HepG2 (cell line): ENCODE measurements at regions not wholly inside any gene's neighbourhood (a gene's known extent, or its start where the extent isn't known, plus 50 kb on each side); places are given as distances from the start of the nearest gene placed in this dataset.
"Not testable (repeated sequence)": the region's sequence is repeated elsewhere in the genome, so short reads cannot be mapped to it uniquely, and the experiment has no call there.

ENCODE experiments used
- ATAC-seq: fragments of 200-7000 bp; cut with Tn5 transposase; 3 replicates; pipeline ENCODE4 v1.9.1; 2020; ENCODE audit warnings: mild to moderate bottlenecking, moderate library complexity
- BruUV-seq: library from RNA; stranded (reverse); fragments of 400-500 nt; replicated peaks from 2 replicates; lab custom pipeline; 2021; lab: Mats Ljungman, UMichigan
- CTCF ChIA-PET: fragments of 300-600 bp; formaldehyde crosslinking; extraction: SDS; loops from one replicate; lab custom pipeline; 2021; ENCODE audit warnings: low total read pairs, inconsistent platforms, low intra/inter-chr PET ratio; lab: Yijun Ruan, JAX
- POLR2A ChIA-PET: fragments of 350-600 bp; sonication (Branson Sonifier 250); formaldehyde crosslinking; loops from one replicate; lab custom pipeline; 2020; ENCODE audit warnings: antibody characterized with exemption, inconsistent platforms; lab: Yijun Ruan, JAX
- DNase-seq: peaks from one replicate; pipeline ENCODE4 v3.0.0-alpha.2; 2015; ENCODE audit warnings: low spot score
- FAIRE-seq: peaks from 3 replicates; lab custom pipeline; 2011; peaks lifted over from hg19 to GRCh38; lab: Jason Lieb, UNC
- H2AFZ ChIP-seq: one replicate; pipeline ENCODE4 v1.6.1; 2011; ENCODE audit warnings: low read length, inconsistent platforms
- H3K27ac ChIP-seq: fragments of 300-600 bp; 3 replicates; pipeline ENCODE4 v1.8.0; 2011; ENCODE audit warnings: mixed run types, mild to moderate bottlenecking, mixed read lengths, low read length, inconsistent platforms; ENCODE audit not compliant: insufficient read depth; ENCODE audit errors: extremely low read length
- H3K27me3 ChIP-seq, 2 experiments: fragments of 200-600 bp in 1 of 2; 2 replicates in 1 of 2; 3 replicates in 1 of 2; pipeline versions ENCODE4 v1.6.0 to v1.8.0; 2011; ENCODE audit warnings: low read length in 2 of 2, mild to moderate bottlenecking in 2 of 2, moderate library complexity in 2 of 2, inconsistent platforms in 1 of 2; ENCODE audit not compliant: insufficient read depth in 2 of 2, control insufficient read depth in 1 of 2
- H3K36me3 ChIP-seq, 2 experiments: fragments of 200-600 bp in 1 of 2; replicated peaks in 1 of 2; 2 replicates in 1 of 2; 3 replicates in 1 of 2; pipeline versions ENCODE4 v1.5.1 to v1.8.0; 2011; ENCODE audit warnings: low read length in 2 of 2, inconsistent platforms in 1 of 2; ENCODE audit not compliant: insufficient read depth in 2 of 2, control insufficient read depth in 1 of 2
- H3K4me1 ChIP-seq: 2 replicates; pipeline ENCODE4 v1.5.1; 2012; ENCODE audit warnings: low read length, inconsistent platforms; ENCODE audit not compliant: insufficient read depth
- H3K4me2 ChIP-seq: 2 replicates; pipeline ENCODE4 v1.6.0; 2011; ENCODE audit warnings: low read depth, low read length, inconsistent platforms
- H3K4me3 ChIP-seq, 3 experiments: fragments of 200-600 bp in 1 of 3; sonication (generic), shearing (Covaris generic) in 1 of 3; replicated peaks in 1 of 3; 2 replicates each; pipeline ENCODE4 v1.5.1; 2011 to 2016; ENCODE audit warnings: low read length in 3 of 3, inconsistent platforms in 2 of 3, low read depth in 2 of 3, mild to moderate bottlenecking in 2 of 3, control low read depth in 1 of 3, mixed read lengths in 1 of 3; ENCODE audit not compliant: insufficient read depth in 1 of 3
- H3K79me2 ChIP-seq: one replicate; pipeline ENCODE4 v1.6.1; 2011; ENCODE audit warnings: low read length, inconsistent platforms; ENCODE audit not compliant: insufficient read depth
- H3K9ac ChIP-seq: 2 replicates; pipeline ENCODE4 v1.6.0; 2011; ENCODE audit warnings: mild to moderate bottlenecking, low read depth, low read length, inconsistent platforms; ENCODE audit not compliant: insufficient read depth
- H3K9me3 ChIP-seq: 2 replicates; pipeline ENCODE4 v1.5.1; 2012; ENCODE audit warnings: mild to moderate bottlenecking, low read length
- H4K20me1 ChIP-seq: 2 replicates; pipeline ENCODE4 v1.6.0; 2011; ENCODE audit warnings: inconsistent platforms, mild to moderate bottlenecking, low read length, moderate library complexity; ENCODE audit not compliant: insufficient read depth
- ARID2 ChIP-seq: sonication (generic); formaldehyde crosslinking; IDR thresholded peaks from 2 replicates; pipeline ENCODE4 v1.8.1; 2022; ENCODE audit warnings: mild to moderate bottlenecking, missing genetic modification reagents, borderline replicate concordance
- CTCF ChIP-seq: sonication (generic); formaldehyde crosslinking; IDR thresholded peaks from 2 replicates; pipeline ENCODE4 v1.5.0; 2020; ENCODE audit warnings: mild to moderate bottlenecking, missing genetic modification reagents, moderate library complexity
- FOXK1 ChIP-seq: sonication (generic); formaldehyde crosslinking; IDR thresholded peaks from 2 replicates; pipeline ENCODE4 v1.4.0; 2020; ENCODE audit warnings: low read depth, missing genetic modification reagents, borderline replicate concordance
- POLR2G ChIP-seq: fragments of 200-400 bp; formaldehyde crosslinking; IDR thresholded peaks from 2 replicates; pipeline ENCODE4 v1.6.1; 2018; ENCODE audit warnings: mild to moderate bottlenecking, low read depth, low read length, moderate library complexity
- SSRP1 ChIP-seq: IDR thresholded peaks from 2 replicates; pipeline ENCODE4 v1.6.1; 2016; ENCODE audit warnings: control low read depth
- STAG1 ChIP-seq: sonication (generic); formaldehyde crosslinking; IDR thresholded peaks from 2 replicates; pipeline ENCODE4 v1.4.0; 2020; ENCODE audit warnings: missing genetic modification reagents
- ZNF3 ChIP-seq: IDR thresholded peaks from 2 replicates; pipeline ENCODE4 v1.7.0; 2017; ENCODE audit warnings: inconsistent platforms
- ZNF468 ChIP-seq: sonication (generic); formaldehyde crosslinking; IDR thresholded peaks from 2 replicates; pipeline ENCODE4 v1.8.0; 2022; ENCODE audit warnings: mild to moderate bottlenecking, moderate library complexity, missing genetic modification reagents
- ZSCAN21 ChIP-seq: sonication (generic); formaldehyde crosslinking; IDR thresholded peaks from 2 replicates; pipeline ENCODE4 v1.8.0; 2022; ENCODE audit warnings: mild to moderate bottlenecking, missing genetic modification reagents, moderate library complexity, borderline replicate concordance
- WGBS: methylation state at CpG from one replicate; pipeline ENCODE4 v1.1.6; 2017; ENCODE audit warnings: low lambda C conversion rate; 5-methylcytosine and 5-hydroxymethylcytosine counted together
- in situ Hi-C: cut with HindIII; loops from 2 replicates; pipeline ENCODE4 v1.10.0; 2017; ENCODE audit warnings: low pct_unique_long_range_greater_than_20kb; ENCODE audit not compliant: extremely low pct_ligation_motif_present
- intact Hi-C: fragments of 100-400 bp; cut with micrococcal nuclease; formaldehyde crosslinking; loops from one replicate; pipeline ENCODE4 v1.10.0; 2022; ENCODE audit not compliant: unreplicated experiment

DNA sequence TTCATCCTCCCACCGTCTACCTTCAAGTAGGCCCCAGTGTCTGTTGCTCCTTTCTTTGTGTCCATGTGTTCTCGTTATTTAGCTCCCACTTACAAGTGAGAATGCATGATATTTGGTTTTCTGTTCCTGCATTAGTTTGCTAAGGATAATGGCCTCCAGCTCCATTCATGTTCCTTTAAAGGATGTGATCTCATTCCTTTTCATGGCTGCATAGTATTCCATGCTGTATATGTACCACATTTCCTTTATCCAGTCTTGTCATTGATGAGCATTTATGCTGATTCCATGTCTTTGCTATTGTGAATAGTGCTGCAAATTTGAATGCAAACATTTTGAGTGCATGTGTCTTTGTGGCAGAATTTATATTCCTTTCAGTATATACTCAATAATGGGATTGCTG lies 259.6 kb upstream of the PELI2 start (continued):
- TF ChIP-seq POLR2G, result no peak
- TF ChIP-seq ZNF3 (CRISPR knock-in tag), result no peak
- no peak for TF ChIP-seq ZSCAN21 (CRISPR knock-in tag)
- TF ChIP-seq SSRP1 (CRISPR knock-in tag), result no peak
- no peak for TF ChIP-seq ZNF468
- no peak for TF ChIP-seq FOXK1

DNA sequence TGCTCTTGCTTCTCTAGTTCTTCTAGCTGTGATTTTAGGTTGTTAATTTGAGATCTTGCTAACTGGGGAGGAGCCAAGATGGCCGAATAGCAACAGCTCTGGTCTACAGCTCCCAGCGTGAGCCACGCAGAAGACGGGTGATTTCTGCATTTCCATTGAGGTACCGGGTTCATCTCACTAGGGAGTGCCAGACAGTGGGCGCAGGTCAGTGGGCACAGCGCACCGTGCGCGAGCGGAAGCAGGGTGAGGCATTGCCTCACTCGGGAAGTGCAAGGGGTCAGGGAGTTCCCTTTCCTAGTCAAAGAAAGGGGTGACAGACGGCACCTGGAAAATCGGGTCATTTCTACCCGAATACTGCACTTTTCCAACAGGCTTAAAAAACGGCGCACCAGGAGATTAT lies 256.6 kb upstream of the PELI2 start:
- CTCF ChIA-PET, result not testable (repeated sequence)

GRCh38 chr14:55864890-55865655 lies 253.1 kb upstream of the PELI2 start:
- TF ChIP-seq ARID2 (CRISPR knock-in tag) (no peak), CTCF (peak; percentile 41), STAG1 (peak; percentile 47)
- WGBS, result 69% methylated on average over 11 of the region's 22 CpGs
- H3K9me3 ChIP-seq, result peaks cover 19% of the 10 kb centered on the region
- H3K9ac ChIP-seq, result no peak overlapping the region
- BruUV-seq, result no TSS peak
- no peaks in the 10 kb centered on the region for H4K20me1 ChIP-seq
- no peak overlapping the region for H3K27ac ChIP-seq
- no peak overlapping the region for H3K4me2 ChIP-seq
- no peak overlapping the region for H3K4me3 ChIP-seq
- ChIA-PET CTCF (no interaction called here), POLR2A (no interaction called here)
- DNase-seq, result no peak
- in situ Hi-C loops (no loop called here), intact Hi-C loops (loop anchor here (10.0 kb wide), 1 partner anchor 610 kb away; no protein-coding TSS in a partner anchor)
- H3K36me3 ChIP-seq, result no peaks in the 10 kb centered on the region
- H2AFZ ChIP-seq, result no peak overlapping the region
- no peaks in the 10 kb centered on the region for H3K4me1 ChIP-seq
- no peaks in the 10 kb centered on the region for H3K79me2 ChIP-seq
- FAIRE-seq, result no peak
- no peaks in the 10 kb centered on the region for H3K27me3 ChIP-seq
- ATAC-seq, result peak; percentile 41

More for the DNA sequence above, 256.6 kb upstream of the PELI2 start:
- H3K9ac ChIP-seq, H4K20me1 ChIP-seq, BruUV-seq, FAIRE-seq, H3K27ac ChIP-seq, DNase-seq, H3K4me1 ChIP-seq, H3K27me3 ChIP-seq, in situ Hi-C loops, H3K4me2 ChIP-seq, H2AFZ ChIP-seq, ATAC-seq, H3K36me3 ChIP-seq, POLR2A ChIA-PET, H3K4me3 ChIP-seq, H3K79me2 ChIP-seq: not testable (repeated sequence)
- WGBS, result 64% methylated on average over 15 of the region's 17 CpGs
- H3K9me3 ChIP-seq, result peaks cover 34% of the 10 kb centered on the region
- intact Hi-C loops, result loop anchor here (10.0 kb wide), 1 partner anchor 613 kb away; no protein-coding TSS in a partner anchor
